Effector CD8-positive, alpha-beta T cell (primary cell): ENCODE measurements at regions not wholly inside any gene's neighbourhood (a gene's known extent, or its start where the extent isn't known, plus 50 kb on each side); places are given as distances from the start of the nearest gene placed in this dataset.

Experiments
- DNase-seq: peaks from one replicate; lab custom pipeline; 2025; lab: John Stamatoyannopoulos, UW

GRCh38 chr10:78798976-78799730, 269.6 kb upstream of the ZMIZ1 start:
- no peak for DNase-seq

- no peak for DNase-seq
Measured at GRCh38 chr10:78800006-78800405, 268.8 kb upstream of the ZMIZ1 start.

- no peak for DNase-seq
Measured at GRCh38 chr10:78800535-78801320, 268.0 kb upstream of the ZMIZ1 start.

- DNase-seq, result no peak
Measured at GRCh38 chr10:78802431-78802830, 266.3 kb upstream of the ZMIZ1 start.

GRCh38 chr10:78802866-78803265, 265.9 kb upstream of the ZMIZ1 start:
- no peak for DNase-seq

- no peak for DNase-seq
Measured at GRCh38 chr10:78803710-78804109, 265.1 kb upstream of the ZMIZ1 start.

- no peak for DNase-seq
Measured at GRCh38 chr10:78804411-78805032, 264.2 kb upstream of the ZMIZ1 start.

- no peak for DNase-seq
Measured at GRCh38 chr10:78805176-78805575, 263.6 kb upstream of the ZMIZ1 start.

GRCh38 chr10:78806681-78807221, 262.0 kb upstream of the ZMIZ1 start:
- no peak for DNase-seq

GRCh38 chr10:78807504-78808203, 261.1 kb upstream of the ZMIZ1 start:
- no peak for DNase-seq

- DNase-seq, result no peak
Measured at GRCh38 chr10:78808286-78808685, 260.5 kb upstream of the ZMIZ1 start.

GRCh38 chr10:78808736-78809367, 259.9 kb upstream of the ZMIZ1 start:
- no peak for DNase-seq

- DNase-seq, result no peak
Measured at GRCh38 chr10:78811174-78811573, 257.6 kb upstream of the ZMIZ1 start.

- DNase-seq, result no peak
Measured at GRCh38 chr10:78812571-78813318, 256.0 kb upstream of the ZMIZ1 start.

- DNase-seq, result no peak
Measured at GRCh38 chr10:78813526-78813925, 255.2 kb upstream of the ZMIZ1 start.

GRCh38 chr10:78813998-78814399, 254.8 kb upstream of the ZMIZ1 start:
- DNase-seq, result no peak

GRCh38 chr10:78814407-78814806, 254.4 kb upstream of the ZMIZ1 start:
- no peak for DNase-seq

GRCh38 chr10:78815702-78816334, 252.9 kb upstream of the ZMIZ1 start:
- DNase-seq, result no peak

- no peak for DNase-seq
Measured at GRCh38 chr10:78817361-78817760, 251.4 kb upstream of the ZMIZ1 start.

- no peak for DNase-seq
Measured at GRCh38 chr10:78817804-78818203, 251.0 kb upstream of the ZMIZ1 start.
